Upper lobe of left lung (tissue), 4 donors: ENCODE measurements at regions not wholly inside any gene's neighbourhood (a gene's known extent, or its start where the extent isn't known, plus 50 kb on each side); places are given as distances from the start of the nearest gene placed in this dataset.

Experiments used
- EP300 ChIP-seq, 4 donors: sonication (generic); formaldehyde crosslinking; IDR thresholded peaks; one replicate each; pipeline ENCODE4 v1.5.1; 2017; ENCODE audit warnings: antibody characterized with exemption in 4 of 4, control low read depth in 2 of 4
- POLR2AphosphoS5 ChIP-seq, 2 donors: sonication (generic); formaldehyde crosslinking; IDR thresholded peaks; one replicate each; pipeline ENCODE4 v1.5.1; 2017; ENCODE audit warnings: antibody characterized with exemption in 2 of 2
- TF ChIP-seq, protein P1 (sequence below), 6 experiments: fragments of 450-650 bp in 4 of 6; fragments of 200-600 bp in 2 of 6; sonication (generic) in 2 of 6; IDR thresholded peaks; one replicate each; pipeline ENCODE4 v1.5.1; 2016 to 2019; ENCODE audit warnings: antibody characterized with exemption in 6 of 6

DNA sequence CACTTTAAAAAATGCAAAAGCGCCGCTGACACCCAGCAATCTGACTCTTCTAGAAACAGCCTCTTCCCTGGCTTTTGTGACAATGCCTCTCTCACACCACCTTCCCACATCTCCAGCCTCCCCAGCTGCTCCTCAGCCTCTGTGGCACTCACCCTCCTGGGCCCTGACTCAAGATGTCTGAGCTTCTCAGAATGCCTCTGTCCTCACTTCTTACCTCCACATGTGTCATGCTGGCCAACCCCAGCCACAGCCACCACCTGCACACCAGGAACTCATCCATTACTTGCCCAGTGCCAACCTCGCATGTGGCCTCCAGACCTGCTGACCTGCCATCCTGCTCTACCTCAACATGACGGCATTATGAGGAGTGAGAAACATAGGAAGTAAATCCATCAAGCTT is 249.8 kb upstream of the RAB6C start:
- TF ChIP-seq, protein P1, sequence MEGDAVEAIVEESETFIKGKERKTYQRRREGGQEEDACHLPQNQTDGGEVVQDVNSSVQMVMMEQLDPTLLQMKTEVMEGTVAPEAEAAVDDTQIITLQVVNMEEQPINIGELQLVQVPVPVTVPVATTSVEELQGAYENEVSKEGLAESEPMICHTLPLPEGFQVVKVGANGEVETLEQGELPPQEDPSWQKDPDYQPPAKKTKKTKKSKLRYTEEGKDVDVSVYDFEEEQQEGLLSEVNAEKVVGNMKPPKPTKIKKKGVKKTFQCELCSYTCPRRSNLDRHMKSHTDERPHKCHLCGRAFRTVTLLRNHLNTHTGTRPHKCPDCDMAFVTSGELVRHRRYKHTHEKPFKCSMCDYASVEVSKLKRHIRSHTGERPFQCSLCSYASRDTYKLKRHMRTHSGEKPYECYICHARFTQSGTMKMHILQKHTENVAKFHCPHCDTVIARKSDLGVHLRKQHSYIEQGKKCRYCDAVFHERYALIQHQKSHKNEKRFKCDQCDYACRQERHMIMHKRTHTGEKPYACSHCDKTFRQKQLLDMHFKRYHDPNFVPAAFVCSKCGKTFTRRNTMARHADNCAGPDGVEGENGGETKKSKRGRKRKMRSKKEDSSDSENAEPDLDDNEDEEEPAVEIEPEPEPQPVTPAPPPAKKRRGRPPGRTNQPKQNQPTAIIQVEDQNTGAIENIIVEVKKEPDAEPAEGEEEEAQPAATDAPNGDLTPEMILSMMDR (IDR thresholded peaks at IDR 0.05) = no peak
- TF ChIP-seq POLR2AphosphoS5 (IDR thresholded peaks at IDR 0.05) = no peak
- TF ChIP-seq EP300 (IDR thresholded peaks at IDR 0.05) = no peak
